Stimulated activated CD8-positive, alpha-beta memory T cell treated with anti-CD3 and anti-CD28 coated beads, Interleukin-7, amount 100 ng/mL, for 48 hours (primary cell): ENCODE measurements at regions not wholly inside any gene's neighbourhood (a gene's known extent, or its start where the extent isn't known, plus 50 kb on each side); places are given as distances from the start of the nearest gene placed in this dataset.

ENCODE experiments used
- DNase-seq, 2 donors: peaks; one replicate each; pipeline ENCODE4 v3.0.0-alpha.2; 2020; ENCODE audit warnings: low read depth in 1 of 2; ENCODE audit errors: extremely low read depth in 1 of 2

DNA sequence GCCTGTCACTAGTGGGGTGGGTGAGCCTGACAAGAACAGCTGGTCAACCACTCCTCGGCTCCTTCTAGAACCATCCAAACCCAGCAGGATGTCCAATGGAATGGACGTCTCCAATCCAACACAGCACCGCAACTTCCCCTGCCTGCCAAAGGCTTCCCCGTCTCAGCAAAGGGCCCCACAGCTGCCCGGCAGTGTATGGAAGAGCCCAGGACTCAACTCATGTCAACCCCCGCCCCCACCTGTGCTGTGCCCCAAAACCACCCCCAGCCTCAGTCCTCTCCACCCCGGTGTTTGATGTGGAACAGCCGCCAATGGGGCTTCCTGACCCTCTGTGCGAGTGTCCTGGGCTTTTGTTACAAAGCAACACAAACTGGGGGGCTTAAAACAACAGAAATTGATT is 223.8 kb downstream of the CTTN start:
- no peak for DNase-seq

DNA sequence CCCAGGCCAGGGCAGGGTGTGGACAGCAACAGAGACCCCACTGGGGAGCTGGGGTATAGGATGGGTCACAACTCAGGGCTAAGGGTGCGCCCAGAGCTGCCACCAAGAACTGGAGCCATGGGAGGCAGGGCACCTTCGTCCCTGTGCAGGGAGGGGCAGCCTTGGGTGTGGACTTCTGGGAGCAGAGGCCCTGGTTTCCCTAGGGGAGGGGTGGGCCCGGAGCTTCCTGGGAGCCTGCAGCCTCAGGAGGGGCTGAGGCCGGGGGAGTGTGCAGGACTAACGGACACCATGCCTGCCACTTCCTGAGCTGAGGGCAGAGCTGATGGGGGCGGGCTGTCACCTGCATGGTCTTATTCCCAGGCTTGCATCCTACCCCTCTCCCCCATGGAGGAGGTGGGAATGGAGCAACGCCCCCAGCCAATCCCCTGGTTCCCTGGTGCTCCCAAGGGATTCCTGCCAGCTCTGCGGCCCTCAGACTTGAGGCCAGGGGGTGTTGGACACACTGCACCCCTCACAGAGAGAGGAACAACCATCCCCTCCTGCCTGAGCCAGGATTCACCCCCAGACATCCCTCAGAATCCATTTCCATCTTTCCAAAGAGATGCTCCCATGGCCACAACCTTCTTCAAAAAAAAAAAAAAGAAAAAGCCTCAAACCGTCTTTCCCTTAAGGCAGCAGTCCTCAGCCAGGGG is 225.7 kb downstream of the CTTN start:
- DNase-seq, result no peak

DNA sequence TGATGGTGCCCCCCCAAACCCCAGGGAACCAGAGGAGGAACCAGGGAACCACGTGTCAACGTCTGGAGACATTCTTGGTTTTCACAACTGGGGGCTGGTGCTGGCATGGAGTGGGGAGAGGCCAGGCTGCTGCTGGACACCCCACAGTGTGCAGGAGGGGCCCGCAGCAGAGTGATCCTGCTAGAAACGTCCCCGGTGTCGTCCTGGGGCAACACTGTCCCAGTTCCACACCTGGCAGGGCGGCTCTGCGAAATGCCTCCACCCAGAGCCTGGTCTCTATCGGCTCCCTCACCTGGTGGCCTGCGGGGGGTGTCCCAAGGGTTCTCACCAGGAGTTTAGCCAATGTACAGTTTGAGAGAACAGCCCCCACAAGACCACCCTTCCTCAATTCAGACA is 226.3 kb downstream of the CTTN start:
- no peak for DNase-seq

DNA sequence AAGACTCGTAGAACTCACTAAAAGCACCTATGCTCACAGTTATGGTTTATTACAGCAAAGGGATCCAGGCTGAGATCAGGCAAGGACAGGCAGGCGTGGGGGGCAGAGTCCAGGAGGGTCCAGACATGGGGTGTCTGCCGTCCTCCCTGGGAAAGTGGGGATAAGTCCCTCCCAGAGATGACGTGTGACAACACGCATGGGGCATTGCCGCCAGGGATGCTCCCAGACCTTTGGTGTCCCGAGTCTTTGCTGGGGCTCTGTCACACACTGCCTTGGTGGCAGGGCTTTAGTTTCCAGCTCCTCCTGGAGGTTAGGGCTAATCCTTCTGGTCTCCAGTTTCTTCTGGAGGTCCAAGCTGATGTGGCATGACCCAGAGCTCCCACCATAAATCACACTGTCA is 226.7 kb downstream of the CTTN start:
- DNase-seq, result no peak

DNA sequence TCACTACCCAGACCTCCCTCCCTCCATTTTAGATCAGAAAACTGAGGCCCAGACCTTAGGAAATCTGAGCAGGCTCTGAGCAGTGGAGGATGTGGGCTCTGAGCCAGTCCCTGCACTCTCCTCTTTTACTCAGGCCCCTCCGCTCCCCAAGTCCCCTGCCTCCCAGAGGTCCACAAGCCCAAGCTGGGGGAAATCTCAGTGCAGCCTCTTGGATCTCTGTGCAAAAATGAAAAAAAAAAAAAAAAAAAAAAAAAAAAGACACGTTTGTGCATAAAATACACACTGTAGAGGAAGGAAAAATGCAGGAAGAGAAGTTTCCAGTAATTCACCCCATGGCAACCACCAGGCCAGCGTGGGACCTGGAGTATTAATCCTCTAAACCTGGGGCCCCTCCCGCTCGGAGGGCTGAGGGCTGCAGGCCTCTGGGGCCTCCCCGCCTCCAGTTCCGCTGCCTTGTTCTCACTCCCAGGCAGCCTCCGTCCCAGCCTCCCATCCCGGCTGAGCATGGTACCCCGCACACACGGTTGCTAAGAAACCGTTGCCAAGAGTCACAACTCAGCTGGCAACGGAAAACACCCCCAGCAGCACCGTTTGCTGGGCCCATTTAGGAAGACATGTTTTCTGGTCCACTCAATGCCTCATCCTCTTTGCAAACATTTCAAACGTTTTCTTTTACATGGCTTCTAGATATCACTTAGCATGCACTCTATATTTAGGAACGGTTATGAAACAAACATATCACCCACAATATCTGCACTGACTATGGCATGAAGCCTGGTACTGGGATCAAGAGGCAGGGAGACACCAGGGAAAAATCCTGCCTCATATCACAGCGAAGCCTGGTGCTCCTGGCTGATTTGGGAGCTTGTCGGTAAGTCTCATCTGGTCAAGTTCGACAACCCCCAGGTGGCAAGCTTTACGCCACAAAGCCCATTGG is 227.5 kb downstream of the CTTN start:
- no peak for DNase-seq

DNA sequence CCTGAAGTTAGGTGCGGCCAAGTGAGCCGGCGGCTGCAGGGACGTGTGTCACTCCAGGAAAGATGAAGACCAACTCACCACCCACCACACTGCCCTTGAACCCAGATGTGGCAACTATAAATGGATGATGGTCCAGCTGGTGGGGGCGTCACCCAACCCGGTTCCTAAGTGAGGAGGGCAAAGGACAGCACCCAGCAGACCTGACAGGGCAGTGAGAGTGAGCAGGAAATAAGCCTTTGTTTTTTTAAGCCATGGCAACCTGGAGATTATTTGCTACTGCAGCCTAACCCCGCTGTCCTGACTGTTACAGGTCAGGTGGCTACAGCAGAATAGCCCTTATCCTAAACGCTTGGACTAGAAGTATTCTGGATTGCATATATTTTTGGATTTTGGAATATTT is 228.9 kb downstream of the CTTN start:
- DNase-seq, result no peak

DNA sequence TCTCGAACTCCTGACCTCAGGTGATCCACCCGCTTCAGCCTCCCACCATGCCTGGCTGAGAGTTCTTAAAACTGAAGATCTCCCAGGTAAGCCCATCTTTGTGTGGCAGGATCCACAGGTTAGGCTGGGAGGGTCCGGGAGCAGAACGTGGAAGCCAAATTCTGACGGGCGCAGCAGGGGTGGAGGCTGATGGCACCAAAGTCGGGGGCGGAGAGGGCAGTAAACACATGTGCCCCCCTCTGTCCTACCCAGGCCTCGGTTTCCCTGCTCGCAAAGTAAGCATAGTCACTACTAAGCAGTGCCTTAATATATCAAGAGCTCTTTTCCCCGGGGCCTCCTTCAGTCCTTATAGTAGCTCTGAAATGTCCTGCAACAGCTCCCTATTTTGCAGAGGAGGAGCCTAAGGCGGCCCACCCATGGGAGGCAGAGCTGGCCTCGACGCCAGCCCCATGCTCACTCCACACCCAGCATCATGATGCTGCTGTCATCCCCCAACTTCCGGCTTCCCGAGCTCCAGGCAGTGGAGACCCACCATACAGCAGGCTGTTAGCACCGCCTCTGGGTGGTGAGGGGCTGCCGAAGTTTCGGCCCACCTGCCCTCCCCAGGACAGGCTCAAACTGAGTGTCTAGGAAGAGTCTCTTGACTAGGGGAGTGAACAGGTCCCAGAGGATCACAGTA is 230.0 kb downstream of the CTTN start:
- no peak for DNase-seq

DNA sequence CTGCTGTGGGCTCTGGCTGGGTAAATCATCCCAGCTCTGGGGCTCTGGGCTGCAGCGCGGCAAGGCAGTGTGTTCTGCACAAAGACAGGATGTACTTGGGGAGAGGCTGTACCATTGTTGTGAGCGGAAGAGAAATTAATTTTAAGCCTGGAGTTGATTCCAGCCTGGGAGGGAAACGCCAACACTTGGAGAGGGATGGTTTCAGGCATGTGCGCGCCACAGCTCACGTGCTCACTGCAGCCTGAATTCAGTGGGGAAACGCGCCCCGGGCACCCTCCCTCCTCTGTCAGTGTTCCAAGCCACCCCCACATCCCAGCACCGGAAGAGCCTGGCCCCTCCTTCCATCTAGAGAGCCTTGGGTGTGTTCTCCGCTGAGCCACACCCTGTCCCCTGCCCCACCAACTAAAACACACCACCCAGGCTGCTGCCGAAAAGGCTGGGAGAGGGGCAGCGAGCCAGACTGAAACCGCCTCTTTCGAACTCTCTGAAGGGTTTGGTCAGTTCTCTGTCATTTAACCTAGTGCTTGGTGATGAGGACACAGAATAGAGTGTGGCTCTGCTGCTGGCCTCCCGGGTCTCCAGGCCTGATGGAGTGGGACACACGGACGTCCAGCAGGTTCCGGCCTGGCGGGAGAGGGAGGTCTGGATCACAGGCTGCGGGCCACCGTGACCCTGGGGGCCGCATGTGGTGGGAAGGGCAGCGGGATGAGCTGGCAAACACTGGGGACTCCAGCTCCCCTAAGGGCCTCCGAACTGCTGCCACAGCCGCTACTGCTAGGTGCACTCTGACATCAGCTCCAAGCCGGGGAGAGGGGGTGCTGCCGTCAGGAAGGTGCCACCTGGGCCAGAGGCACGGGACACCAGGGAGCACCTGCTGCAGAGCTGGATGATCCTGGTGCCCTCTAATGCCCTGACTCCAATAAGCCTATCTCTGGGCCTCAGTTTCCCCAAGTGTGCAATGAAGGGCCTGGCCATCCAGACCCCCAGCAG is 230.8 kb downstream of the CTTN start:
- DNase-seq, result no peak

DNA sequence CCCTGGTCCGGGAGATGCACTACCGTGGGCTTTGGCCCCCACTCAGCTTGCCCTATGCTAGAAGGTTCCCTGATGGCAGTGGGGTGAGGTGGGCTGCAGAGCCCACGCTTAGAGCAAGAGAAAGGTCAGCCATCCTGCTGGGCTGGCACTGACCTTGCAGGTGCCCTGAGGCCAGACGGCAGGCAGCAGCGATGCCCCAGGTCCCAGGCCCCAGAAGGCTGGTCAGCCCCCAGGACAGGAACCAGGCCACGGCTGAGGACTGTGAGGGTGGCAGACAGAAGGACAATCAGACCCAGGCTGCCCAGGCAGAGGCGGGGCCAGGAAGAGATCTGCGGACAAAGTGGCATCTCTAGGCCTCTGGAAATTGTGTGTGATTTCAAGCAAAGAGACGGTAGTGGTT is 231.7 kb downstream of the CTTN start:
- no peak for DNase-seq

DNA sequence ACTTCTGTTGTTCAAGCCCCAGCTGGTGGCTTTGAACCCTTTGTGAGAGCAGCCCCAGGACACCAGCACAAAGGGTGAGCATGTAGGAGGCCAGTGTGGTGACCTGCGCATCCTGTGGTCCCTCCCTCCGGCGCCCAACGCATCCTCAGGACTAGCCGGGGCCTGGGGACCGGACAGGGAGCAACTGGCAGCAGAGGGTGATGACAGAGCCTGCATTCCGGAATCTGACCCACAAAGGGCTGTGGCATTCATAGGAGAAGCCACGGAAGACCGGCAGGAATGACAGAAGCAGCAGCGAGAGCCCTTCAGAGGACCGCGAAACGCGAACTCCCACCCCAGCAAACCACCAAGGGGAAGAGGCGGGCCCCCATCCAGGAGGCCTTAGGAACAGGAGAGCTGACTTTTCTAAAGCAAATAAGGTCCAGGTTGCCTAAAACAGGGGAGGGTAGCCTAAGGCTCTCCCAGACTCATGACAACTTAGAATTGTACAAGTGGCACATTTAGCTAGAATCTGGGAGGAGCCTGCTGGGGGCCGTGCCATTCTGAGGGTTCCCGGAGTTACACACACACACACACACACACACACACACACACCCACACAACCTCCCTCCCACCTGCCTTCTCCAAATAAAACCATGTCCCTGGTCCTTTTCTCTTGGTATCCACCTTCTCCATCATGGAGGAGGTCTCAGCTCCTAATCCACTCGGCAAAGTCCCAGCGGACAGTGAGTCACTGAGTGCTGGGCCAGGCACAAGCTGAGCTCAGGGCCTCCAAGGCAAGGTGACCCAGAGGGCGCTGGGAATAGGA is 232.7 kb downstream of the CTTN start:
- no peak for DNase-seq

DNA sequence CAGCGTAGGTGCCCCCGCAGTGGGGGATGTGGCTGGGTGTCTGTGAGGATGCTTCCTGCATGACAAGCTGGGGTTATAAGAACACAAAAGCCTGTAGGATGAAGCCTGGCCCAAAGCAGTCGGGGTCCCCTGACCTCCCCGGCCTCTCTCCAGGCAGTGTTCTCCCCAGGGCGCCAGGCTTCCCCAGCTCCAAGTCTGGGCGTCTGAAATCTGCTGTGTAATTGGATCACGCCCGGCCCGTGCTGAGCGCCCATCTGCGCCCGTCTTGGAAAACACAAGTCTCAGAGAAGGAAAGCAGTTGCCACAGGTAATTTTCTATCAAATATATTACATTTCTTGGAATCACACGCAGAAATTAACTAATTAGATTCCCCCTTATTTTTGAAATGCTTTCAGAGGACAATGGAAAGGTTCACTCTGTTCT is 233.3 kb downstream of the CTTN start:
- no peak for DNase-seq

DNA sequence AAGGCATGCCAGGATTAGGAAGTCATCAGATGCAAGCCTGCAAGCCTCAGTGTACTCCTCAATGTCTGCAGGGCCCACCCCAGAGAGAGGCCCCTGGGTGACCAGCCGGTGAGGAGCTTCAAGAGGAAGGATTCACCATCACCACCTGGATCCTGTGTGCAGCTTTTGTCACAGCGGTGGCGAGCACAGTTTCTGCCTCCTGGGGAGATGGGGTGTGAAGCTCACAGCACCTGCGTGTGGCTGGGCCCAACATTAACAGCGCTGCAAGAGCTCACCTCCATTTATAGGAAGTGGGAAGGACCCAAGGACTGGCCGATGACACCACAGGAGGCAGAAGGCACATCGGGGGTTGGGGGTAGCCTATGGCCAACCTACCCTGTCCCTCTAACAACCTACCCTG is 235.3 kb downstream of the CTTN start:
- no peak for DNase-seq

DNA sequence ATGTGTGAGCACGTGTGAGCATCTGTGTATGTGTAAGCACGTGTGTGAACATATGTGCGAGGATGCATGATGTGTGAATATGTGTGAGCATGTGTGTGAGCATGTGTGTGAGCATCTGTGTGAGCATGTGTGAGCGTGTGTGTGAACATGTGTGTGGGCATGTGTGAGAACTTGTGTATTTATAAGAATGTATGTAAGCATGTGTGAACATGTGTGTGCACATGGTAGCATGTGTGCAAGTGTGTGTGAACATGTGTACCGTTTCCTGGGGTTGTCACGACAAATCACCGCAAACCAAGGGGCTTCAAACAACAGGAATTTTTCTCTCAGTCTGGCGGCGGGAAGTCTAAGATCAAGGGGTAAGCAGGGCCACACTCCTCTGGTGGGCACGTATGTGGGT is 238.3 kb downstream of the CTTN start:
- no peak for DNase-seq

DNA sequence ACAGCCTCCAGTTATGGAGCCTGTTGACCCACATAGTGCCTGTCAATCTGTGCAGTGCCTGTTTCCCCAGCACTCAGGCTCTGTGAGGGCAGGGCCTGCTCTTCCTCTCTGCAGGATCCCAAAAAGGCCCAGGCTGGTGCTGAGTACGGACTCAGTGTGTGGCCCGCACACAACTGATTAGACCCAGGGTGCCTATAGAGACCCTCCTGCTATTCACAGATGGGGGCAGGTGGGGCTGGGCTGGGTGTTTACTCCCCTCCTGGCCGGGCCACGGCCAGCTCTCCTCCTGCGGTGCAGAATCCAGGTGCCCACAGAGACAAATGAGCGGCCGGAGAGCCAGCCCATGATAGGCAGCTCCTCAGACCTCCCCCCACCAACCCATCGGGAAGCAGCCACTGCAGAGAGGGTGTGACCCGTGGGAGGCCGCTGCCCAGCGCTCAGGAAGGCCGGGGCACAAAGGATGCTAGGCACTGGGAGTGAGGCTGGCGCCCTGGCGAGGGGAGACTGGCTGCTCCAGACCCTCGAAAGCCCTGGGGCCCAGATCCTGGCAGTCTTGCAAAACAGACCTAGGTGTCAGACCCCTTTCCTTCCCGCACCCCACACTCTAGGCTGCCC is 239.0 kb downstream of the CTTN start:
- DNase-seq, result no peak

DNA sequence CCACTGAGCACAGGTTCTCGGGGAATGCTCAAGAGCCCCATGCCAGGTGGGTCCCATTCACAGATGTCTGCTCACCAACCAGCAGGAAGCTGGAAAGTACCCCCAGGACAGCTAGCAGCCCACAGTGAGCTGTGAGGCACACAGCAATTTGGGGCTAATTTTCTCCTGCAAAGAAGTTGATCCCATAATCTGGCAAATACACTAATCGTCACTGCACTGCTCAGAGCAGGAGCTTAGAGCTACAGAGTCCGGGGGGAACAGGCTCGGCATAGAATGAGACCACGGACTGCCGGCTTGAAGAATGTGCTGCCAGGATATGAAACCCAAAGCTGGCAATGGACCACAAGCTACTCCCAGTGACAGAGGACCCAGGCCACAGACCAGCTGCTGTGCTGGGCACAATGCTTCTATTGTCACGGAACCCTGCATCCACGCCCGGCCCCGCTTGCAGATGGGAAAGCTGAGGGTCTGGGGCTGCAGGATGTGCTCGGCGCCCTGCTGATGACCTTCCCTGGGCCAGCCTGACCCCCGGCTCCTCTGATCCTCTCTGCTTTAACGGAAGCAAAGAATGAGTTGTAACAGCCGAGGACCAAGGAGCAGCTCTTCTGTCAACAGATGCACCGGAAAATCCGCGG is 239.7 kb downstream of the CTTN start:
- DNase-seq, result no peak

DNA sequence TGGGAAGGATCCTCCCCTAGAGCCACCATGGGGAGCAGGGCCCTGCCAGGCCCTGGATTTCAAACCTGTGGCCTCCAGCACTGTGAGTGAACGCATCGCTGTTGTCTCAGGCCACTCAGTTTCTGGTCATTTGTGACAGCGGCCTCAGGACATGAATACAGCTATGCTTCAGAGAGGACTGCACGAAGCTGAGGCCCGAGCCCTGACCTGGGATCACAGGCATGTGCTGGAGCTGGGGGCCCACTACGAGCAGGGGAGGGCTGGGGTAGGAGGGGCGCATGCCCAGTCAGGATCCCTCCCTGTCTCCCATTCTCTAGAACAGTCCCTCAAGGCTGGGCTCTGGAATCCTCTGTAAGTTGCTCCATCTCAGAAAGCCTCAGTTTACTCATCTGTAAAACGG is 242.1 kb downstream of the CTTN start:
- DNase-seq, result no peak

DNA sequence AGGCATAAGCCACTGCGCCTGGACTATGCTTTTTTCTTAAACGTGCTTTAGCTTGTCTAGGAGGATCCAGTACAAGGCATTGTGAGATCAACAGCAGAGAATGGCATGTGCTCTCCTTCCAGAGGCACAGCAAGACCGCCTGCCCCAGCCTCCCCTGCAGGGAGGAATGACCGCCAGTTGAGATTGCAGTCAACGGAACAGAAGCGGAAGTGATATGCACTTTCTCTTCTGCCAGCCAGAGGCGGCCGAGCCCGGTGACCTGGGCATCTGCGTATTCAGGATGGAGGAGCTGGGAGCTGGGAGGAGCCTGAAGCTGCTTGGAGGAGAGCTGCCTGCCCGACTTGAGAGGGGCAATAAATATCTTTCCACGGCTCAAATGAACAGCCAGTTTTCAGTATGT is 243.0 kb downstream of the CTTN start:
- no peak for DNase-seq

DNA sequence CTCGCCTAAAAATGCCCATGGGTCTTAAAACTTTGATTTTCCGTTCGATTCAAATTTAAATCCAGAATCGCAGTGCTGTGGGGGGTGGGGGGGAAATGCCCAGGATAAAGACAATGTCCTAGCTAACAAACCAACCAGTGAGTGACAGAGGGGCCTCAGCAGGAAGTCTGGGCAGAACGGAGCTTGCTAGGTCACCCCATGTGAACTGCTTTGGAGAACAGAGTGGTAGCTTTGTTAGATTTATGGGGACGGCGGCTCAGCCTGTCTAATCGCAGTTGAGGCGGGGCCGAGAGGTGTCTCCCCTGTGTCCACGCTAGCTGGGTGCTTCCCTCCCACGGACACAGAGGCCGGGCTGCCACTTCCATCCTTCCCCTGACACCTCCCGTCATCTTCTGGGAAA is 243.9 kb downstream of the CTTN start:
- no peak for DNase-seq

DNA sequence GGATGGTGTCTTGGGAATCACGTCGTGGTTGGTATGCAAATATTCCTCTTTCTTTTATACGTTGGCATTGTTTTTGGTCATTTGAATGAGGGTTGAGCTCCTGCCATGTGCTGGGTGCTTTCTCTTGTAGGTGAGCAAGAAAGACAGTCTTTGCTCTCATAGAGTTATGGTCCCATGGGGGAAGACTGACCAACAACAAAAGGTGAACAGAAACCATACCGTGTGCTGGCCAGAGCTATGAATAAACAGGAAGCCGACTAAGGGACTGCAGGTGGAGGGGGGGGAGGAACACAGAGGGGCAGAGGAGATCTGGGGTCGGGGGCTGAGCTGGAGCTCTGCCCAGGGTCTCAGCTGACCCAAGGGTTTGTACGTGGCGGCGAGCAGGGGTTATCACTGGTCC is 245.3 kb downstream of the CTTN start:
- no peak for DNase-seq
